ENCODE measurements at regions not wholly inside any gene's neighbourhood (a gene's known extent, or its start where the extent isn't known, plus 50 kb on each side); places are given as distances from the start of the nearest gene placed in this dataset.

DNA sequence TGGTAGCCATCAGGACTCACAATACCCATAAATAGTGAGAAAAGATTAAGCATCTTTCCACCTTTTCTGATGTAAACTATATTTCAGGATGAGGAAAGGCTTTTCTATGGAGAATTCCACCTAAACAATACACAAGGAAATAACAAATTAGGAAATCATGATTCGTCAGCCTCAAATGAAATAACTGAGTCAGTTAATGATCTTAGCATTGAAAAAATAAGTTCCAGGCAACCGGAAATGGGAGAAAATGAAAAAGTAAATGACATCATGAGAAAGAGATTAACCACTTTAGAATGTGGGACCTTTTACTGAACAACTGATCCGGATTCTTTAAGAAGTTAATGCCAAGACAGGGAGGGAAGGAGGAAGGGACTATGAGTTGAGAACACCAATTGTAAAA, 742.3 kb downstream of the TNS3 start:
- TF ChIP-seq, protein P1, sequence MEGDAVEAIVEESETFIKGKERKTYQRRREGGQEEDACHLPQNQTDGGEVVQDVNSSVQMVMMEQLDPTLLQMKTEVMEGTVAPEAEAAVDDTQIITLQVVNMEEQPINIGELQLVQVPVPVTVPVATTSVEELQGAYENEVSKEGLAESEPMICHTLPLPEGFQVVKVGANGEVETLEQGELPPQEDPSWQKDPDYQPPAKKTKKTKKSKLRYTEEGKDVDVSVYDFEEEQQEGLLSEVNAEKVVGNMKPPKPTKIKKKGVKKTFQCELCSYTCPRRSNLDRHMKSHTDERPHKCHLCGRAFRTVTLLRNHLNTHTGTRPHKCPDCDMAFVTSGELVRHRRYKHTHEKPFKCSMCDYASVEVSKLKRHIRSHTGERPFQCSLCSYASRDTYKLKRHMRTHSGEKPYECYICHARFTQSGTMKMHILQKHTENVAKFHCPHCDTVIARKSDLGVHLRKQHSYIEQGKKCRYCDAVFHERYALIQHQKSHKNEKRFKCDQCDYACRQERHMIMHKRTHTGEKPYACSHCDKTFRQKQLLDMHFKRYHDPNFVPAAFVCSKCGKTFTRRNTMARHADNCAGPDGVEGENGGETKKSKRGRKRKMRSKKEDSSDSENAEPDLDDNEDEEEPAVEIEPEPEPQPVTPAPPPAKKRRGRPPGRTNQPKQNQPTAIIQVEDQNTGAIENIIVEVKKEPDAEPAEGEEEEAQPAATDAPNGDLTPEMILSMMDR (IDR thresholded peaks at IDR 0.05; ENCODE audit: low read depth, low read length, missing input control): no peak
- TF ChIP-seq, protein P2, sequence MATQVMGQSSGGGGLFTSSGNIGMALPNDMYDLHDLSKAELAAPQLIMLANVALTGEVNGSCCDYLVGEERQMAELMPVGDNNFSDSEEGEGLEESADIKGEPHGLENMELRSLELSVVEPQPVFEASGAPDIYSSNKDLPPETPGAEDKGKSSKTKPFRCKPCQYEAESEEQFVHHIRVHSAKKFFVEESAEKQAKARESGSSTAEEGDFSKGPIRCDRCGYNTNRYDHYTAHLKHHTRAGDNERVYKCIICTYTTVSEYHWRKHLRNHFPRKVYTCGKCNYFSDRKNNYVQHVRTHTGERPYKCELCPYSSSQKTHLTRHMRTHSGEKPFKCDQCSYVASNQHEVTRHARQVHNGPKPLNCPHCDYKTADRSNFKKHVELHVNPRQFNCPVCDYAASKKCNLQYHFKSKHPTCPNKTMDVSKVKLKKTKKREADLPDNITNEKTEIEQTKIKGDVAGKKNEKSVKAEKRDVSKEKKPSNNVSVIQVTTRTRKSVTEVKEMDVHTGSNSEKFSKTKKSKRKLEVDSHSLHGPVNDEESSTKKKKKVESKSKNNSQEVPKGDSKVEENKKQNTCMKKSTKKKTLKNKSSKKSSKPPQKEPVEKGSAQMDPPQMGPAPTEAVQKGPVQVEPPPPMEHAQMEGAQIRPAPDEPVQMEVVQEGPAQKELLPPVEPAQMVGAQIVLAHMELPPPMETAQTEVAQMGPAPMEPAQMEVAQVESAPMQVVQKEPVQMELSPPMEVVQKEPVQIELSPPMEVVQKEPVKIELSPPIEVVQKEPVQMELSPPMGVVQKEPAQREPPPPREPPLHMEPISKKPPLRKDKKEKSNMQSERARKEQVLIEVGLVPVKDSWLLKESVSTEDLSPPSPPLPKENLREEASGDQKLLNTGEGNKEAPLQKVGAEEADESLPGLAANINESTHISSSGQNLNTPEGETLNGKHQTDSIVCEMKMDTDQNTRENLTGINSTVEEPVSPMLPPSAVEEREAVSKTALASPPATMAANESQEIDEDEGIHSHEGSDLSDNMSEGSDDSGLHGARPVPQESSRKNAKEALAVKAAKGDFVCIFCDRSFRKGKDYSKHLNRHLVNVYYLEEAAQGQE (IDR thresholded peaks at IDR 0.05): no peak
- TF ChIP-seq JUND (IDR thresholded peaks at IDR 0.05) (no peak), SP1 (IDR thresholded peaks at IDR 0.05) (no peak), TAF1 (conservative IDR thresholded peaks at IDR 0.05) (no peak), YY1 (IDR thresholded peaks at IDR 0.05) (no peak), FOXA1 (IDR thresholded peaks at IDR 0.05) (no peak), RAD21 (IDR thresholded peaks at IDR 0.05) (no peak), RXRA (IDR thresholded peaks at IDR 0.05) (no peak), GABPA (IDR thresholded peaks at IDR 0.05 in 1 of 2, conservative IDR thresholded peaks at IDR 0.05 in 1 of 2) (no peak), EGR1 (IDR thresholded peaks at IDR 0.05; ENCODE audit: low read depth in 2 of 2) (no peak)
- TF ChIP-seq, protein P3, sequence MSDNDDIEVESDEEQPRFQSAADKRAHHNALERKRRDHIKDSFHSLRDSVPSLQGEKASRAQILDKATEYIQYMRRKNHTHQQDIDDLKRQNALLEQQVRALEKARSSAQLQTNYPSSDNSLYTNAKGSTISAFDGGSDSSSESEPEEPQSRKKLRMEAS (IDR thresholded peaks at IDR 0.05): no peak
- TF ChIP-seq, protein P4, sequence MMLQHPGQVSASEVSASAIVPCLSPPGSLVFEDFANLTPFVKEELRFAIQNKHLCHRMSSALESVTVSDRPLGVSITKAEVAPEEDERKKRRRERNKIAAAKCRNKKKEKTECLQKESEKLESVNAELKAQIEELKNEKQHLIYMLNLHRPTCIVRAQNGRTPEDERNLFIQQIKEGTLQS (IDR thresholded peaks at IDR 0.05): no peak

All from liver (tissue), 3 donors.